ENCODE measurements at regions not wholly inside any gene's neighbourhood (a gene's known extent, or its start where the extent isn't known, plus 50 kb on each side); places are given as distances from the start of the nearest gene placed in this dataset.
"Not testable (repeated sequence)": the region's sequence is repeated elsewhere in the genome, so short reads cannot be mapped to it uniquely, and the experiment has no call there.

DNA sequence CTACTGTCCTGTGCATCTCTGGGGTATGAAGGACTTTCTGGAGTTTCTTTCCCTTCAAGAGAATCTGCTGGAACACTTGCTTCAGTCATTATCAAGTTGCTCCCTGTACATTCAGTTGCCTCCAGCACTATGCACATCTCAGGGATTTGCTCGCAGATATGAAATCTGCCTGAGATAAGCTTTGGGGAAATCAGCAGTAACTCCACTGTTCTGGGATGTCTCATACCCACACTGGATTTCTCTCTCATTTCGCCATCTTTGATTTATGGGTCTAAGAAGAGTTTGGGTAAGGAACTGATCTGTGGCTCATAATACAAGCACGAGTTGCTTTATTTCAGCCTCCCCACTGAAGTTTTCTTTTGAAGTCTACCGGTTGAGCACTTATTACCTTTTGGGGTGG lies 585.6 kb downstream of the PSAT1 start:
- no peak for DNase-seq

DNA sequence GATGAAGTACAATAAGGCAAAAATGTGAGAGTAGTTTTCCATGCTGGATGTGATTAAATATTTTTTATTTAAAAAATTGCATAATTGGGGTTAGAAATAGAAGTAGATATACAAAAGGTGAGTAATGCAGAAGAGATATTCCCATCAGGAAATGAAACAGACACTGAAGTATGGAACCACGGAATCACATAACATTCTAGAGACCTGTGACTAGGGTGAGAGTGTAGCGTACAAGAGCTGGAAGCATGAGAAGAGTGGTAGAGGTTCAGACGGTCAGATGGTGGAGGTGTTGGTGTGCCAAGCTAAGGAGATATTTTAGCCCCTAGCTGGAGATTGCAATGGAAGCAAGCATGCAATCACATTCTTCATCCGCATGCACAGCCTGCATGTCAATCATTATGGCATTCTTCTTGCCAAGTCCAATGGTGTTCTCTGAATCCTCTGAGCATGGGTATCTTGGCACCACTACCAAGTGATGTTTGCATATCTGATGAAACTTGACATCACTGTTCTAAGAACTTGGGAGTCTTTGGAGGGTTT lies 587.8 kb downstream of the PSAT1 start:
- no peak for DNase-seq

DNA sequence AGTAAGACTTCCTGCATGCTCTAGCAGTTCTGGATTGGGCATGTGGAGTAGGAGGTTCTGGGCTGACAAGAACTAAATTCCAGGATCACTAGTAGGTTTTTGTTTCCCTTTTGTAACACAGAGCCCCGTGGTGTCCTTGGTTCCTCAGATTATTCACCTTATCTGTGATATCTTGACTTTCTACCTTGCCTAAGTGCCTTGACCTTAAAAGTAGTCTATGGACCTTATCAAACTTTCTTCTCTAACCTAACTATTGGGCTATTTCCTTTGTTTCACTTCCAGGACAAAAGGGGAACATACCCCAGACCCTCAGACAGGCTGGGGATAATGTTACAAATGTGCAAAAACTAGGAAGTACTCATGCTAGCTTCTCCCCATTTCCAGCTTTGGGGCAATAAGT lies 595.3 kb downstream of the PSAT1 start:
- no peak for DNase-seq

DNA sequence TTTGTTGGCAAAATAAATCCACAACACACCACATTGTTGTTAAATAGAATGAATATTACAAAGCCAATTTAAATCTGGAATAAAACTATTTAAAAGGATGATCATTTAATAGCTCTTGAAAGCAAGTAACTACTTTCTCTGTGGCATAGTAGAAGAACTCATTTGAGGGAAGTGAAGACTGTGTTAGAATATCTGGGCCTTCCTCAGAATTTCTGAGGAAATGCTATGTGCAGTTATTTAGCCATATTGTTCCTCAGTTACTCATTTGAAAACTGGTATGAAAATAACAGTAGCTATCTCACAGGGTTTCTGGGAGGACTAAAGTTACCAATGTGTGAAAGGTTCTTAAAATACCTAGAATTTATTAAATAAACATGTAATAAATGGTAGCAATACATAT lies 595.8 kb downstream of the PSAT1 start:
- no peak for DNase-seq

DNA sequence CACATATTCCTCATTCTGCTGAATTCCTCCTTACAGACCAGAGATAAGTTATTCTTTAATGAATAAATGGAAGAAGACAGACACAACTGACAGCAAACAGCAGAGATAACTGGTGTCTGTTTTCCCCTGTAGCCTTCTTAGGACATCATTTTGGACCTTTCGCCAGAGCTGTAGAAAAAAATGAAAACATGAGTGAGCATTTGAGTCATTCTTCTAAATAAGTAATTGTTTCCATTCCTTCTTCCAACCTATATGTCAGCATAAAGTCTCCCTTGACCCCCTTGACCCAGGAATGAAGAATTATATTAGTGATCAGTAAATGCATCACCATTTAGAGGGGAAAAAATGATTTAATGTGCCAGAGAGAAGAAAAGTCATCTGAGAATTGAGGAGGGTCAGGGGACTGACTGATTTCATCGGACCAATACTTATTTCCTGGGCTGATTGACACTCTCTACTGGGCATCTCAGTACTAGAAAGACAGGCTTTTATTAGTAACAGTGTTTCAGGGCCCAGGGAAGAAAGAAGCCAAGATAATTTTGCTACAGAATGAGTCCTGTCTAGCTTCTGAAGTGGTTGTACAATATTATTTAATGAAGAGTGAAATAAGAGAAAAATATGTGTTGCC lies 597.0 kb downstream of the PSAT1 start:
- DNase-seq: no peak

DNA sequence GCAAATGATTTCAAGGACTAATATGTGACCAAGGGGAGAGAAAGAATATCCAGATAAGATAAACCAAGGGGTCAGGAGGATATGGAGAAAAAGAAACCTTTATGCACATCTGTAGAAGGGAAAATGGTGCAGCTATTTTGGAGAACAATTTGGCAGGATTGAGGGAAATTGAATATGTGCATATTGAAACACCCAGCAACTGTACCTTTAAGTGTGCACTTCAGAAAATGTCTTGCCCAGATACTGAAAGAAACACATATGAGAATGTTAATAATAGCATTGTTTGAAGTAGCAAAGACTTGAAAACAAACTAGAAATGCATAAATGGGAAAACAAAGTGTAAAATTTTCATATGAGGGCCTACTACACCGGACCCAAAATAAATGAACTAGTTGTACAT lies 599.6 kb downstream of the PSAT1 start:
- no peak for DNase-seq

DNA sequence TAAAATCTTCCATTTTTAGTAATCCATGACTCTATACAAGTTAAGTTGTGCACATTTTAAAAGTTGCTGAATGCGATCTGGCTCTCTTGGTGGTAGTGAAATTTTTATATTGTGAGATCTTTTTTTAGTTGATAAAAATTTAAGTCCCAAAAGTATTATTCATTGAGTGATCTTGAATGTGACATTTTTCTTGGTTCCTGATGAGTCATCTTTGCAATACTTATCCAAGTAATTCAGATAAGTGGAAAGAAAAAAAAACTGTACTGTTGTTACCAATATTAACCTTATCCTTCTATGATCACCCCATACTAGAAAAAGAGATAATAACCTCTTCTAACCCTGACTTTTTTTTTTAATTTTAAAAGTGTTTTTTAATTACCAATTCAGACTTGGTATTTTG lies 601.3 kb downstream of the PSAT1 start:
- no peak for DNase-seq

DNA sequence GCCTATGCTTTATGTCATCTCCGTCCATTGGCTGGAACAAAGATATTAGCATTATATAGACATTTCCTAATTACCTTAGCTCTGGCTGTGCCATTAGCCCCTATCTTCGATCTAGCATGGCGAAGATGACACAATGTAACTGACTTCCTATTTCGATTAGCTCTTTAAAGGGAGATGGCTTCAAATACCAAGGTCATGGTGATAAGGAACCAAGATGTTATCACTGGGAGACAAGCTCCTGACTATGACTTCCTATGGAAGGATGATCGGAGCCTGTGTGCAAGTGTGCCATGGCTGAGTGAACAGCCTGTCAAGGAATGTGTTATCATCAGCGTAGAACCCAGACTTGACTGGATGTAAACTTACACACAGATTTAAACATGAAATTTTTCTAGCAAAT lies 602.1 kb downstream of the PSAT1 start:
- no peak for DNase-seq

DNA sequence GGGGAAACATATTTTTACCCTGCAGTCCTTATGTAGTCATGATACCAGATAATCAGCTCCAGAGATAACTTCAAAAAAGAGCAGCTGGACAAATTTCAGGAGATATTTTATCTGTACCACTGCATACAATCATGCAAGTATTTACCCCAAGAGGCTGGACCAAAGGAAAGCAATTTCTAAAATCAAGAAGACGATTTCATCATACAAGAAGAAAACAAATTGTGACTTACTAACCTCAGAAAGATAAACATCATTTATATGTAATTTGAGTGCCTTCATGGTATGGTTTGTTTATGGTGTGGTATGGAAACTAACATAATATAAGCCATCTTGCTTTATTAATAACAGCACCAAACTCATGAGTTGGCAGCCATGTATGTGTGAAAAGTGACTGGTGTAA lies 603.6 kb downstream of the PSAT1 start:
- no peak for DNase-seq

DNA sequence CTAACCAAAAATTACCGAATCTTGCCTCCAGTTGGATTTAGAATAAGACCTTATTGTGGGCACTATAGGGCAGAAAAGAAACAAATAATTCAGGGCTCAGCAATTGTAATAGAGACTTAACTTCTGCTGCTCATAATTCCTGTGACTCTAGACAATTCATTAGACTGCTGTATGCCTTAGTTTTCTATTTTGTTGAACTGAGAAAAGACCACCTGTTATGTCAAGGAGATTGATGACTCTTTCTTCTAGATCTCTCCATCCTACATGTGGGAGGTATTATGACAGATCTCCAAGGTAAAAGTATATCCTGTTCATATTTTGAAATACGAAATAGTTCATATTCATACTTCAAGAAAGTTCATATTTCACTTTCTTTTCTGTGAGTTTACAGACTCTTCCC lies 605.1 kb downstream of the PSAT1 start:
- DNase-seq: no peak

DNA sequence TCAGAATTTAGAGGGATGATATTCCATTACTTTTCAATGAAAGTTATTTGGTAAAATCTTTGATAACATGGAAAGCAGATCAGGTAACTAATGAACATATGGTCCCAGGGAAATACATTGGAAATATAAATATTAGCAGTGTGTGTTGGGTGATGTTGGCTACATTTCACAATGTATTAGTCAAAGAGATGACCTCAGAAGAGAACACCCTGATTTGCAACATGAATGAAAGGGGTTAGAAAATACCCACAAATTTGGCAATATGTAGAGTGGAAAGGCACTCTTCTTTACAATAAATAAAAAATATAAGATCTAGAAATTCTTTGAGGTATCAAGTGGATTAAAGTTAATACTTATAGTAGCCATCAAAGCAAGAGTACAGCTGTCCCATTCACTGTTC lies 606.7 kb downstream of the PSAT1 start:
- DNase-seq: no peak

DNA sequence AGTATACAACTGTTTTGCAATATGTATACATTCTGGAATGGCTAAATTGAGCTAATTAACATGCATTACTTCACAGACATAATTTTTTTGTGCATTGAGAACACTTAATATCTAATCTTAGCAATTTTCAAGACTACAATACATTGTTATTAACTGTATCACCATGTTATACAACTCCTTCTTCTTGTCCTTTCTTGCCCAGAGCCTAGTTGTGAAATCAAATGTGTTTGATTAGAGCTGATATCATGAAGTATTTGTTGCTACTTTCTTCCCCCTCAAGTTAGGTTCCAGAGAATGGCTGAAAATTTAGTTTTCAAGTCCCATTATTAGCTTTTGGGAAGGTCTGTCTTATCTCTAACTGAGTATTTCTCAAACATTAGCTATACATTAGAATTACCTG lies 607.8 kb downstream of the PSAT1 start:
- no peak for DNase-seq

DNA sequence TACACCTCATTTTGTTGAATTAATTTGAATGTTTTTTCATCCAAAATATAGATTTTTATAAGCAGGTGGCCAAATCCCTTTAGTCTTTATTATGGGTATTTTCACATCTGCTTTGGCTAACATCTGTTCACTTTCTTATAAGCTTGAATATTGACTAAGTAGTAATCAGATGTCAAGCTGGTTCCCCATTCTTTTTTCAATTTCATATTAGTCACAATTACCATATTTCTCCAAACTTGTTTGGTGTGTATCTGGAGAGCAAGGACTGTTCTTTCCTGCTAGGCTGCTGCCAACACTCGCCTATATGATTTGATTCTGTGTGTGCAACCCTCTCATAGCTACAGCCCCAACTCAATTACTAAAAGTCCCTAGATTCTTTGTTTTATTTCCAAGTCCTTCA lies 608.5 kb downstream of the PSAT1 start:
- no peak for DNase-seq

DNA sequence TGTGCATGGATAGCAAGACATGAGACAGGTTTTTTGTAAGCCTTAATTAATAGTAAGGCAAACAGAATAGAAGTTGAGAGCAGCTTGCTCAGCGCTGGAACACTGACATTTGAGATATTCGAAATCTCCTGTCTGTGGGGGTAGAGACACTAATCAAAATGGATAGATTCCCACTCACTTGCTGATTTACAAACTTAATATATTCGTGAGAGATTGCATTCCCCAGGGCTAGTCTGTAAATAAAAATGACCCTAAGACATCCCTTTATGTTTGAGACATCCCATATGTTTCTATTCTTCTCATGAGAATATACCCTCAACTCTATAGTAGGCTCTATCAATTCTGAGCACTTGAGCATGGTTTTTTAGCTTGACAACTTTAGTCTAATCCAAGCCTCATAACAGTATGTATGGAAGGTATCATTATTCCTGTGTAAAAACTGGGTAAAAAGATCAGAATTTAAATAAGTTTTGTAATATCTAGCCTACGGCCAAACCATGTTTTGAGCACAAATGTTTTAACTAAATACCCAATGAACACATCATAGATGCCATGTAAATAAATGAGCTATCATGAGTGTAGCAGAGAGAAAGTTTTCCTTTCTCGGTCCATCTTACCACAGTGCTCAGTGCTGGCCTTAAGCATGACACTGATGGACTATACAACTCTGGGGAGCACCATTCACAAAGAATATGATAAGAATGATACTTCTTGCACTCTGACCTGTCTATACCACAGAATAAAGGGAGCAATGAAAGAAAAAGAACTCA lies 609.2 kb downstream of the PSAT1 start:
- DNase-seq: no peak

DNA sequence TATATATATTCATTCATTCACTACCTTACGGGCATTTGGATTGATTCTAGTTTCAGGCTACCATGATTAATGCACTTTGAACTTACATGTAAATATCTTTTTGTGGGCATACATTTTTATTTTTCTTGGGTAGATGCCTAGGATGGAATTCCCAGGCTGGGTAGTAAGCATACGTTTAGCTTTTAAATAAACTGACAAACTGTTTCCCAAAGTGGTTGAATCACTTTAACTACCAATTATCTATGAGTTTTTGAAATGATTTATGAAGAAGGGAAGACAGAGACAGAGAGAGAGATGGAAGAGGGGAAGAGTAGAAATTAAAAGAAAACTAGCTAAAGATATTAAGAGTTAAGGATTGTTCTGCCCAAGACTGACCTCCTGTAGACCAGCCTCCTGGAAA lies 612.6 kb downstream of the PSAT1 start:
- no peak for DNase-seq

DNA sequence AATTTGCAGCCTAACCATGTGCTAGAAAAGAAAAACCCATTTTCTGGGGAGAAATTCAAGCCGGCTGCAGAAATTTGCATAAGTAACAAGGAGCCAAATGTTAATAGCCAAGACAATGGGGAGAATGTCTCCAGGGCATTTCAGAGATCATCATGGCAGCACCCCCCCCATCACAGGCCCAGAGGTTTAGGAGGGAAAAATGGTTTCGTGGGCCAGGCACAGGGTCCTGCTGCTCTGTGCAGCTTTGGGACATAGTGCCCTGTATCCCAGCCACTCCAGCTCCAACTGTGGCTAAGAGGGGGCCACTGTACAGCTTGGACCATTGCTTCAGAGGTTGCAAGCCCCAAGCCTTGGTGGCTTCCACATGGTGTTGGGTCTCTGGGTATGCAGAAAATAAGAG lies 620.0 kb downstream of the PSAT1 start:
- not testable (repeated sequence) for DNase-seq

DNA sequence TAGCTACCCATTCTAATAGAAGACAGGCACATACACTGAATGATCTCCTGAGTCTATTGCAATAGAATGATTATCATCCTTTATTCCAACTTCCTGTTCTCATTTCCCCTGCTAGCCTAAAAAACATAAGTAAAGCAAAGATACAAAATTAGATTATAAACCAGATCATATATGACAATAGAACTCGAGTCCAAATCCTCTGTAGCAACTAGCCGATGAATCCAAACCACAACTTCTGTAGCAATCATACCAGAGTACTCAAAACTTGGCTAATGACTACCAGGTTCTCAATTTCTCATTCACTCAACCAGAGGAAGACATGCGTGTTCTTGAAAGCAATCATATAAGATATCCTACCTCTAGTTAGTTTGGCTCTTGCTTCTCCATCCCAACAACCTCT lies 622.1 kb downstream of the PSAT1 start:
- DNase-seq: no peak

DNA sequence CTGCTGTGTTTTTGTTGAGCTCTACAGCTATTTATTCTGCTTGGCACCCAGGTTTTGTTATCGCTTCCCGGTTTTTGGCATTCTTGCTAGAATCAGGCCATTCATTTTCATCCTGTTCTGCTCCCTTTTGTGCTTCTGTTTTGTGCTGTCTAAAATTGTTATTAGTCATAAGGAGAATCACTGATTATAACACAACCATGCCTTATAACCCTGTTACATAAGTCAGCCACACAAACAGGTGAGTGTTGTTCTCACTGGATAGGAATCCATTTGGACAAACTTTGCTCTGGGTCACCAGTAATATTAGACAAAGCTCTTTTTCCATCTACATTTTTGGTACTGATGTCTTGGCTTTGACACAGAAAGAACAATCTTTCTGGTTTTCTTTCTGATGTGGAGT lies 622.8 kb downstream of the PSAT1 start:
- DNase-seq: no peak

DNA sequence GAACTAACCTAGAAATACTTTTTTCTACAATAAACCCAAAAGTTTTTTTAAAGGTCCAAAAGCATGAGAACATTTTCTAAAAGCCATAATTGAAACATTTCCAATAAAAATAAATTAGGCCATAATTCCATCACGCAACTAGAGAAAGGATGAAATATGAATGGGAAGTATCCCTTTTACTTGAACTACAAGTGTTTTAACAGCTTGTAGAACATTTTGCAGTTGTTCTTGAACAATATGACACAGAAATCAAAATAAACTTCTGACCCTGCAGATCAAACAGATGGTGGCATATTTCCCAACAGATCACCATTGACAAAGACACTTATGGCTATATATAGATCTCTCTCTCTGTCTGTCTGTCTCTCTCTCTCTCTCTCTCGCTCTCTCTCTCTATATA lies 624.4 kb downstream of the PSAT1 start:
- no peak for DNase-seq

DNA sequence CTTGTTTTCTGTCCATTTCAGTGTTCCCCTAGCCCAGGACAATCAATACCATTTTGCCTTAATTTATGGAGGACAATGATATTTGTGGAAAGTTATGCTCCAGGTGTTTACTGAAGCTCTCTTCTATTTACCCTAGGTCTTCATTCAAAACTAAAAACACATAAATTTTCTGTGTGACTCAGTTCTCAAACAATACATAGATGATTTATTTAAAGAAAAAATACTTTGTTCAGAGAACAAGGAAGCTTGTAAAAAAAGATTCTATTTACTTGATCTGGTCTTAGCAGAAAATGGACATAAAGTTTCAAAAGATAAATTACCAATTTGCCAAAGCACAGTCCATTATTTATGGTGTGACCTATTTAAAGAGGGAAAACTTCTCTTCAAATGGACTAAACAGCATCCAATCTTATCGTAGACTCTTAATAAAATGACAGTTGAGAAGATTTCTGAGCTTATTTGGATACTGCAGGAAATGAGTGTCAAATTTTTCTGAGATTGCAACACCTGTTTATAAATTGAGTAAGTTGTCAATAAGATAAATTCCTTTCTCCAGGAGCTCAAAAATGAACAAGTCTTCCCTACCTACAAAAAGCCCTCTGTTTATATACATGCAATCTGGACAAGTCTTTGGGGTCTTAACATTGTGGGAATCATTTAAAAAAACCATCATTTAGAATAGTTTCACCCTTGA lies 627.2 kb downstream of the PSAT1 start:
- no peak for DNase-seq

DNA sequence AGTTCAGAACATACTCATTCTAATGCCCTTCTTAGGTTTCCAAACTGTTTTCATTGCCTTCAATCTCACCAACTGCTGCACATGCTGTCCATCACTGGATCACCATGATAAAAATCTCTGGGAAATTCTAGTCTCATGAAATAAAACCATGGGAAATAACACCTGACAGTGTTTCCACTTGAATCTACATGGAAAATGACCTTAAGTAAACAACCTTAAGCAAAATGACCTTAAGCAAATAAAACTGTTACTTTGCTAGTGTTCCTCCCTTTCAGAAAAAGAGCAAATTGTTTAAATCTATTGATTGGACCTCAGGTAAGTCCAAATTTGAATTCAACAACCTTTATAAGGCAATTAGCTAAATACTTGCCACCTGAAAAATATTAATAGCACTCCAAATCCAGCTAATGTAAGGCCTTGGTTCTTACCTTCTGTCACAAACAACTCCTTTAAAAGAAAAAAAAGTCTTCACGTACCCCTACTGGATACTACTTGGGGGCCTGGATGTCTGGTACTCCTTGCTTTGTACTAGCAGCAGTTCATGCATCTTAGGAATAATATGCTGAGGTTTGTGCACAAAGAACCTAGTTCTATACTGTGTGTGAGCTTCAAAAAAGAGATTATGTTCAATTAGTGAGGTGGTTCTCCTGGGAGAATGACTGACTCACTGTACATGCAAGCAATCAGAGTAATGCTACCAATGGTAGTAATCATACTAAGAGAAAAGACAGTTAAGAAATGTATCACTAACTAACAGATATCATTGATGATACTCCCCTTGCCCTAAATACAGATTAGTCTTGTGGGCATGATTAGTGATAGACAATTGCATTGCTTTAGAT lies 630.4 kb downstream of the PSAT1 start:
- DNase-seq: no peak

DNA sequence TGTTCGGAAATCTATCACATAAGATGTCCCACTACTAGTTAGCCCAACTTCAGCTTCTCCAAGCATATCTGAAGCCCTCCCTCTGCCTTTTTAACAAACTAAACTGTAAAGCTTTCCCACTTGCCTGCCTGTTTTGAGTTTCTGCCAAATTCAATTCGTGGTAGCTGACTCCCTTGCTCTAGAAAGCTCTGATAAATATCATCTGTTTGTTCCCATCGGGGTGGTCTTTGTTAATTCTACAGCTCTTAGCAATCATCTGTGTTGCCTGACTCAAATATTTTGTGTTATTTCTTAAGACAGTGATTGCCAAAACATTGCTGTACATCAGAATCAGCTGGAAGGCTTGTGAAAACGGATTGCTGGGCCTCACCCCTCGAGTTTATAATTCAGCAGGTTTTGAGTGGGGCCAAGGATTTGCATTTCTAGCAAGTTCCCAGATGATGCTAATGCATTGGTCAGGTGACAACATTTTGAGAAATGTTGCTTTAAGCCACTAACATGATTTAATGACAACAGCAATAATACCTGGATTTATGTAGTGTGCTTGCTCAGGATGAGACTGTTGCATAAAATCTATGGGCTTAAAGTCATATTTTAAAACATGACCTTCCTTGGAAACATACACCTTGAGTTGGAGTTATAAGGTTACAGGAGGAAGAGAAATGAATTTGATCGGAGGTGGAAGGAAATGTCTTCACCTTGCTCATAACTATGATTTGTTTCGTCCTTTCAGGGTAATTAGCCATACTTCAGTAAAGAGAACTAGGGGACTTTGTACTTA lies 631.9 kb downstream of the PSAT1 start:
- no peak for DNase-seq
